Prostate gland (tissue), 2 donors: ENCODE measurements at regions not wholly inside any gene's neighbourhood (a gene's known extent, or its start where the extent isn't known, plus 50 kb on each side); places are given as distances from the start of the nearest gene placed in this dataset.

ENCODE experiments used
- DNase-seq: peaks from one replicate; pipeline ENCODE4 v3.0.0-alpha.2; 2019; ENCODE audit warnings: low spot score
- H3K27ac ChIP-seq, 2 donors: fragments of 200-600 bp; sonication (generic); 2 replicates each; pipeline ENCODE4 v1.5.1; 2017 to 2019
- H3K27me3 ChIP-seq: fragments of 200-600 bp; sonication (generic); replicated peaks from 2 replicates; pipeline ENCODE4 v1.5.1; 2019; ENCODE audit not compliant: insufficient read depth
- H3K36me3 ChIP-seq, 2 donors: fragments of 200-600 bp; sonication (generic); 1 replicate in 1 of 2; 2 replicates in 1 of 2; pipeline versions ENCODE4 v1.5.1 to v1.8.1; 2017 to 2019
- H3K4me1 ChIP-seq: fragments of 200-600 bp; sonication (generic); replicated peaks from 2 replicates; pipeline ENCODE4 v1.5.1; 2019
- H3K4me3 ChIP-seq, 2 donors: fragments of 200-600 bp; sonication (generic); 2 replicates each; pipeline ENCODE4 v1.5.1; 2017 to 2019
- H3K9me3 ChIP-seq: fragments of 200-600 bp; sonication (generic); 2 replicates; pipeline ENCODE4 v1.5.1; 2017
- CTCF ChIP-seq, 4 experiments: fragments of 200-600 bp in 2 of 4; fragments of 450-650 bp in 2 of 4; sonication (generic) in 2 of 4; IDR thresholded peaks; 1 replicate in 3 of 4; 2 replicates in 1 of 4; pipeline ENCODE4 v1.5.1; 2016 to 2019; ENCODE audit warnings: antibody characterized with exemption in 4 of 4, mild to moderate bottlenecking in 2 of 4, moderate library complexity in 2 of 4
- POLR2A ChIP-seq: fragments of 450-650 bp; IDR thresholded peaks from one replicate; pipeline ENCODE4 v1.6.1; 2016; ENCODE audit warnings: antibody characterized with exemption, mild to moderate bottlenecking
- POLR2AphosphoS5 ChIP-seq: sonication (generic); formaldehyde crosslinking; IDR thresholded peaks from one replicate; pipeline ENCODE4 v1.6.1; 2017; ENCODE audit warnings: antibody characterized with exemption
- WGBS: methylation state at CpG from one replicate; pipeline ENCODE4 v1.1.5; 2018; 5-methylcytosine and 5-hydroxymethylcytosine counted together
- intact Hi-C: fragments of 100-400 bp; cut with DNase I; formaldehyde crosslinking; loops from one replicate; pipeline ENCODE4 v1.14.2; 2022

- Histone ChIP-seq H3K4me3 (no peak overlapping the region), H3K36me3 (no peaks in the 10 kb centered on the region), H3K27ac (no peak overlapping the region), H3K27me3 (no peaks in the 10 kb centered on the region), H3K9me3 (no peaks in the 10 kb centered on the region), H3K4me1 (no peaks in the 10 kb centered on the region)
- no peak for TF ChIP-seq CTCF (IDR thresholded peaks at IDR 0.05)
- no peak for TF ChIP-seq POLR2AphosphoS5
- no peak for TF ChIP-seq POLR2A
- 81% methylated on average over 1 of the region's 1 CpG for WGBS
- intact Hi-C loops: no loop called here
- no peak for DNase-seq
Measured at GRCh38 chr1:221405146-221405545, 336.7 kb downstream of the DUSP10 start.

GRCh38 chr1:221408117-221408803 is 333.6 kb downstream of the DUSP10 start:
- no peaks in the 10 kb centered on the region for H3K27me3 ChIP-seq
- no peak overlapping the region for H3K4me3 ChIP-seq
- no peak overlapping the region for H3K27ac ChIP-seq
- H3K9me3 ChIP-seq: no peaks in the 10 kb centered on the region
- no peaks in the 10 kb centered on the region for H3K4me1 ChIP-seq
- DNase-seq: no peak
- no peaks in the 10 kb centered on the region for H3K36me3 ChIP-seq
- 59% methylated on average over 7 of the region's 7 CpGs for WGBS
- intact Hi-C loops: no loop called here
- TF ChIP-seq POLR2AphosphoS5: no peak
- TF ChIP-seq CTCF (IDR thresholded peaks at IDR 0.05): no peak
- no peak for TF ChIP-seq POLR2A

DNA sequence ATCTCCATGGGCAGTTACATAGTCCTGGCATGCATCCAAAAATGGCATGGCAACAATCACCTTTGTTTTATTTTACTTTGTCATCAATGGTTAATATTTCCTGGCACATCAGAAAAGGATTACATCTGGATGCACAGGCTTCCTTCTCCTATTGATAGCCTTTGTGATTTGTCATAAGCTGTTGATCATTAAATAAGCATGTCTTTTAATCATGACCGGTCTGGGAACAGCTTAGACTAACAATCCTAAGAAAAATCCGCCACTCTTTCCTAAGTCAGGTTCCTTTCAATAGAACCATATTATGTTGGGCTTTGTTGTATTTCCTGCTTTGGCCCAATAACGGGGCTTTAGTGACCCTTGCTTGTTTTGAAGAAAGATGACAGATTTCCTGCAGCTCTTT is 330.6 kb downstream of the DUSP10 start:
- Histone ChIP-seq H3K27me3 (no peaks in the 10 kb centered on the region), H3K36me3 (no peaks in the 10 kb centered on the region), H3K4me3 (no peak overlapping the region), H3K4me1 (no peaks in the 10 kb centered on the region), H3K27ac (no peak overlapping the region), H3K9me3 (no peaks in the 10 kb centered on the region)
- 79% methylated on average over 3 of the region's 3 CpGs for WGBS
- intact Hi-C loops: no loop called here
- DNase-seq: no peak
- no peak for TF ChIP-seq POLR2AphosphoS5
- no peak for TF ChIP-seq CTCF (IDR thresholded peaks at IDR 0.05)
- no peak for TF ChIP-seq POLR2A

DNA sequence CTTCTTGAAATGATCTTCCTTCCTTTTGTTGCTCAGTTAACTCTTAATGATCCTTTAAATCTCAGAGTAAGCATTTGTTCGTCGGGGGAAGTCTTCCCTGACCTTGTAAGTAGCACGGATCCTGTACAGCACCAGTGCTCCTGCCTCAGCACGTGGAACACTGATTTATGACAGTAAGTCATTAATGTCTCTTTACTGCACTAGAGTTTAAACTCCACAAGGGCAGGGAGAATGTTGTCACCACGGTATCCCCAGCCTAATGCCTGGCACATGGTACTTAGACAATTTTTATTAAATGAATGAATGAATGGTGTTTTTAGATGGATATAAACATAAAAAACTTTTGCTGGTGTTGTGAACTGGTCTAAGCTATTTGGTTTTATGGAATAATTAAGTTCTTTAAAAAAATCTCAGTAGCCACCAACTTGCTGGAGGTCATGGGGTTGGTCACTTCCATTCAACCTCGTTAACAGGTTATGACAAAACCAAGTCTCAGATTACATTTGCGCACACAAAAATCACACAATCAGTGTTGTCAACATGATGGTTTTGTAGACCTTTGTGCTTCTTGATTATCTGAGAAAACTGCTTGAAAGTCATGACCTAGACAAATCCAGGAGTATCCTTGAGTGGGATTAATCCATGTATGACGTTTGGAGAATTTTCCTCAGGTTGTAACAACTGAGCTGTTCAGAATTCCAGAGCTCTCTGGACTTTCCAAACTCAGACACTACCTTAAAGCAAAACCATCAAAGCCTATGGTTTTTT is 326.9 kb downstream of the DUSP10 start:
- no peaks in the 10 kb centered on the region for H3K4me1 ChIP-seq
- intact Hi-C loops: no loop called here
- no peak for TF ChIP-seq POLR2AphosphoS5
- no peak overlapping the region for H3K27ac ChIP-seq
- no peaks in the 10 kb centered on the region for H3K27me3 ChIP-seq
- no peak for DNase-seq
- no peaks in the 10 kb centered on the region for H3K9me3 ChIP-seq
- 56% methylated on average over 8 of the region's 8 CpGs for WGBS
- H3K4me3 ChIP-seq: no peak overlapping the region
- no peaks in the 10 kb centered on the region for H3K36me3 ChIP-seq

GRCh38 chr1:221415651-221416050 is 326.2 kb downstream of the DUSP10 start:
- H3K4me1 ChIP-seq: no peaks in the 10 kb centered on the region
- intact Hi-C loops: no loop called here
- TF ChIP-seq CTCF (IDR thresholded peaks at IDR 0.05) (no peak), POLR2A (no peak), POLR2AphosphoS5 (no peak)
- DNase-seq: no peak
- H3K27ac ChIP-seq: no peak overlapping the region
- H3K4me3 ChIP-seq: no peak overlapping the region
- WGBS: 39% methylated on average over 1 of the region's 1 CpG
- no peaks in the 10 kb centered on the region for H3K27me3 ChIP-seq
- no peaks in the 10 kb centered on the region for H3K36me3 ChIP-seq
- no peaks in the 10 kb centered on the region for H3K9me3 ChIP-seq
